Thyroid gland (tissue), 4 donors: ENCODE measurements at regions not wholly inside any gene's neighbourhood (a gene's known extent, or its start where the extent isn't known, plus 50 kb on each side); places are given as distances from the start of the nearest gene placed in this dataset.

ENCODE experiments used
- DNase-seq, 2 donors: peaks; one replicate each; pipeline ENCODE4 v3.0.0-alpha.2; 2019
- H3K27ac ChIP-seq, 3 donors: fragments of 200-600 bp; sonication (generic); 1 replicate in 2 of 3; 2 replicates in 1 of 3; pipeline ENCODE4 v1.5.1; 2016 to 2019; ENCODE audit warnings: mild to moderate bottlenecking in 1 of 3, moderate library complexity in 1 of 3
- H3K27me3 ChIP-seq: fragments of 200-600 bp; sonication (generic); one replicate; pipeline ENCODE4 v1.5.1; 2019
- H3K36me3 ChIP-seq, 2 donors: fragments of 200-600 bp; sonication (generic); one replicate each; pipeline ENCODE4 v1.5.1; 2016 to 2019
- H3K4me1 ChIP-seq, 2 donors: fragments of 200-600 bp; sonication (generic); one replicate each; pipeline ENCODE4 v1.5.1; 2017 to 2019
- H3K4me3 ChIP-seq, 3 donors: fragments of 200-600 bp; sonication (generic); replicated peaks in 1 of 3; 1 replicate in 2 of 3; 2 replicates in 1 of 3; pipeline ENCODE4 v1.5.1; 2016; ENCODE audit warnings: mild to moderate bottlenecking in 1 of 3
- H3K9me3 ChIP-seq: fragments of 200-600 bp; sonication (generic); one replicate; pipeline ENCODE4 v1.5.1; 2017
- POLR2A ChIP-seq, 2 donors: fragments of 450-650 bp; IDR thresholded peaks; one replicate each; pipeline ENCODE4 v1.6.1; 2017; ENCODE audit warnings: antibody characterized with exemption in 2 of 2, mild to moderate bottlenecking in 2 of 2, moderate library complexity in 1 of 2
- WGBS, 2 donors: methylation state at CpG; one replicate each; pipeline ENCODE4 v1.1.5; 2017; 5-methylcytosine and 5-hydroxymethylcytosine counted together
- intact Hi-C: fragments of 100-400 bp; cut with DNase I; formaldehyde crosslinking; loops from one replicate; pipeline ENCODE4 v1.15.1; 2023
- TF ChIP-seq, protein P1 (sequence below), 6 experiments: fragments of 200-600 bp in 3 of 6; fragments of 450-650 bp in 3 of 6; sonication (generic) in 3 of 6; IDR thresholded peaks; one replicate each; pipeline ENCODE4 v1.5.1; 2016 to 2019; ENCODE audit warnings: antibody characterized with exemption in 6 of 6, mild to moderate bottlenecking in 2 of 6, inconsistent platforms in 1 of 6, moderate library complexity in 1 of 6

- Histone ChIP-seq H3K27ac (no peak overlapping the region), H3K27me3 (no peaks in the 10 kb centered on the region), H3K4me1 (no peaks in the 10 kb centered on the region), H3K36me3 (no peaks in the 10 kb centered on the region), H3K9me3 (no peaks in the 10 kb centered on the region), H3K4me3 (no peak overlapping the region)
- DNase-seq, result no peak
- TF ChIP-seq, protein P1, sequence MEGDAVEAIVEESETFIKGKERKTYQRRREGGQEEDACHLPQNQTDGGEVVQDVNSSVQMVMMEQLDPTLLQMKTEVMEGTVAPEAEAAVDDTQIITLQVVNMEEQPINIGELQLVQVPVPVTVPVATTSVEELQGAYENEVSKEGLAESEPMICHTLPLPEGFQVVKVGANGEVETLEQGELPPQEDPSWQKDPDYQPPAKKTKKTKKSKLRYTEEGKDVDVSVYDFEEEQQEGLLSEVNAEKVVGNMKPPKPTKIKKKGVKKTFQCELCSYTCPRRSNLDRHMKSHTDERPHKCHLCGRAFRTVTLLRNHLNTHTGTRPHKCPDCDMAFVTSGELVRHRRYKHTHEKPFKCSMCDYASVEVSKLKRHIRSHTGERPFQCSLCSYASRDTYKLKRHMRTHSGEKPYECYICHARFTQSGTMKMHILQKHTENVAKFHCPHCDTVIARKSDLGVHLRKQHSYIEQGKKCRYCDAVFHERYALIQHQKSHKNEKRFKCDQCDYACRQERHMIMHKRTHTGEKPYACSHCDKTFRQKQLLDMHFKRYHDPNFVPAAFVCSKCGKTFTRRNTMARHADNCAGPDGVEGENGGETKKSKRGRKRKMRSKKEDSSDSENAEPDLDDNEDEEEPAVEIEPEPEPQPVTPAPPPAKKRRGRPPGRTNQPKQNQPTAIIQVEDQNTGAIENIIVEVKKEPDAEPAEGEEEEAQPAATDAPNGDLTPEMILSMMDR (IDR thresholded peaks at IDR 0.05), result no peak
- no peak for TF ChIP-seq POLR2A (IDR thresholded peaks at IDR 0.05)
- intact Hi-C loops, result no loop called here
- WGBS, 2 donors, result 75 to 84% methylated on average over 1 of the region's 1 CpG
Observed at GRCh38 chr2:83703598-83703997, 755.5 kb downstream of the SUCLG1 start.

DNA sequence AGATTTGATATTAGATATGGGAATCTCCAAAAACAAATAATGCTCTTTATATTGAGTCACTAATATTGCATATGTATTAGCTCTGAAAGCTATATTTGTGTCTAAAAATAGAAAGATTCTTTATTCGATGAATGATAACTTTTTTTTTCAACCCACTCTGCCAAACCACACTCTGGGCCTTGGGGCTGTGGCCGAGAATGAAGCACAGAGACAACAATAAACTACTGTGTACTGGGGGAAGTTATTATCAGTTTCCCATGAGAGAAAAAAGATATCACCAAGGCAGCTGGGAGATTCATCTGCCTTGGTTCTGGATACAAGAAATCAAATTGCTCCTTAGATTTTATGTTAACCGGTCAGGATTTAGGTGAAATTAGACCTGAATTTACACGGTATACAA lies 762.2 kb downstream of the SUCLG1 start:
- Histone ChIP-seq H3K4me3 (no peak overlapping the region), H3K36me3 (no peaks in the 10 kb centered on the region), H3K27me3 (no peaks in the 10 kb centered on the region), H3K27ac (no peak overlapping the region), H3K4me1 (no peaks in the 10 kb centered on the region), H3K9me3 (no peaks in the 10 kb centered on the region)
- 61 to 64% methylated on average over 4 of the region's 4 CpGs for WGBS, 2 donors
- intact Hi-C loops, result no loop called here
- no peak for DNase-seq
- TF ChIP-seq, protein P1 (IDR thresholded peaks at IDR 0.05), result no peak
- no peak for TF ChIP-seq POLR2A (IDR thresholded peaks at IDR 0.05)

- Histone ChIP-seq H3K4me1 (no peaks in the 10 kb centered on the region), H3K9me3 (no peaks in the 10 kb centered on the region), H3K4me3 (no peak overlapping the region), H3K36me3 (no peaks in the 10 kb centered on the region), H3K27ac (no peak overlapping the region), H3K27me3 (no peaks in the 10 kb centered on the region)
- TF ChIP-seq, protein P1 (IDR thresholded peaks at IDR 0.05), result no peak
- no peak for TF ChIP-seq POLR2A (IDR thresholded peaks at IDR 0.05)
- 74 to 87% methylated on average over 7 of the region's 7 CpGs for WGBS, 2 donors
- DNase-seq, result no peak
- intact Hi-C loops, result no loop called here
Observed at GRCh38 chr2:83695530-83695929, 763.5 kb downstream of the SUCLG1 start.

DNA sequence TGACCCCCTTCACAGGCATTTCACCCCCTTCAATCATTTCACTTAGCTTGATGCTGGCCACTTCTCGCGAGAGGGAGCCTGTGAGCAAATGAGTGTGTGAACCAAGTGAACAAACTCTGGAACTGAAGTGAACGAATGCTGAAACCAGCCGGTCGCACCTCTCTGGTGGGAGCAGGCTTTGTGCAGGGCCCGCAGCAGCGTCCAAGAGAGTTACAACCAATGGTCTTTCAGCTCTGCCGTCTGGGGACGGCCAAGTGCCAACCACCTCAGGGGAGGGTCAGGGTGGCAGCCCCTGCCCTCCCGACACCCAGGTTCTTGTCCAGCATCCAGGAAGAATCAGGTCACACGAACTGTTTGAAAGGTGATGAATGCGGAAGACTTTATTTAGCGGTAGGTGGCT lies 764.0 kb downstream of the SUCLG1 start:
- H3K27me3 ChIP-seq, result no peaks in the 10 kb centered on the region
- no peak for DNase-seq
- TF ChIP-seq POLR2A (IDR thresholded peaks at IDR 0.05), result no peak
- TF ChIP-seq, protein P1 (IDR thresholded peaks at IDR 0.05), result no peak
- H3K36me3 ChIP-seq, result no peaks in the 10 kb centered on the region
- H3K4me1 ChIP-seq, result no peaks in the 10 kb centered on the region
- no peaks in the 10 kb centered on the region for H3K9me3 ChIP-seq
- intact Hi-C loops, result no loop called here
- H3K27ac ChIP-seq, result no peak overlapping the region
- no peak overlapping the region for H3K4me3 ChIP-seq
- WGBS, 2 donors, result 89 to 91% methylated on average over 13 of the region's 13 CpGs

DNA sequence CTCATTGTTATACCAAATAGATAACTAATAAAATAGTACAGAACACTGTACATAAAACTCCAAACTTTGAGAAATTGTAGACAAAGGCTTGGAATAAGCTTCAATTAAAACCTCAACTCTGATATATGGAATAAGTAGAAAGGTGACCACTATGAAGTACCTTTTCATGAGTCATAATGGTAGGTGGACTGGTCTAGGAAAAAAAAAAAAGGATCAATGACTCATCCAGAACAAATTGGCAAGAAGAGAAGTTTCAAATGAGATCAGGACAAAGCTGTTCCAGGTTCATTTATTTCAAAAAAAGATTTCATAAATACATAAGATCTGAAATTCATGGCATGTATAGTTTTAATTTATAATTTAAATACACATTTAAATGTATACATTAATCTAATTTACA lies 769.7 kb downstream of the SUCLG1 start:
- Histone ChIP-seq H3K9me3 (no peaks in the 10 kb centered on the region), H3K36me3 (no peaks in the 10 kb centered on the region), H3K27ac (no peak overlapping the region), H3K4me3 (no peak overlapping the region), H3K27me3 (no peaks in the 10 kb centered on the region), H3K4me1 (no peaks in the 10 kb centered on the region)
- DNase-seq, result no peak
- TF ChIP-seq, protein P1 (IDR thresholded peaks at IDR 0.05), result no peak
- no peak for TF ChIP-seq POLR2A (IDR thresholded peaks at IDR 0.05)
- intact Hi-C loops, result no loop called here
